GM21786 (cell line): ENCODE measurements at regions not wholly inside any gene's neighbourhood (a gene's known extent, or its start where the extent isn't known, plus 50 kb on each side); places are given as distances from the start of the nearest gene placed in this dataset.

Experiments used
- ATAC-seq: cut with Tn5 transposase; IDR thresholded peaks from one replicate; pipeline ENCODE4 v1.9.1; 2021; ENCODE audit not compliant: unreplicated experiment

DNA sequence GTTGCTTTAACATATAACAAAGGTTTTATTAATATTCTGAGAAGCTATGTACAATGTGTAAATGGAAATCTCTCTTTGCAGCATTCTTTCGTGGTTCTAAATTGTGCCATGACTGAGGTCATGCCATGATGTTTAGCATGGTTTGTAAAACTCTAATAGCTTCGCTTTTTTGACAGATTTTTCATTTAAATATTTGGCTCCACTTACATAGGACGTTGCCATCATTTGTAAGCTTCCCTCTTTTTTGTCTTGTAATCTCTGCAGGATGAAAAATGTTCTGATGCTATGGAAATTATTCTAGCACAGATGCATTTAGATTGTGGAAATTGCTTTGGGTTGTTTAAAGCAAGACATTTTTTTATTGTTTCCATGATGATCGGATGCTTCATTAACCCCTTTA lies 1054.8 kb downstream of the MAT2B start:
- no peak for ATAC-seq

DNA sequence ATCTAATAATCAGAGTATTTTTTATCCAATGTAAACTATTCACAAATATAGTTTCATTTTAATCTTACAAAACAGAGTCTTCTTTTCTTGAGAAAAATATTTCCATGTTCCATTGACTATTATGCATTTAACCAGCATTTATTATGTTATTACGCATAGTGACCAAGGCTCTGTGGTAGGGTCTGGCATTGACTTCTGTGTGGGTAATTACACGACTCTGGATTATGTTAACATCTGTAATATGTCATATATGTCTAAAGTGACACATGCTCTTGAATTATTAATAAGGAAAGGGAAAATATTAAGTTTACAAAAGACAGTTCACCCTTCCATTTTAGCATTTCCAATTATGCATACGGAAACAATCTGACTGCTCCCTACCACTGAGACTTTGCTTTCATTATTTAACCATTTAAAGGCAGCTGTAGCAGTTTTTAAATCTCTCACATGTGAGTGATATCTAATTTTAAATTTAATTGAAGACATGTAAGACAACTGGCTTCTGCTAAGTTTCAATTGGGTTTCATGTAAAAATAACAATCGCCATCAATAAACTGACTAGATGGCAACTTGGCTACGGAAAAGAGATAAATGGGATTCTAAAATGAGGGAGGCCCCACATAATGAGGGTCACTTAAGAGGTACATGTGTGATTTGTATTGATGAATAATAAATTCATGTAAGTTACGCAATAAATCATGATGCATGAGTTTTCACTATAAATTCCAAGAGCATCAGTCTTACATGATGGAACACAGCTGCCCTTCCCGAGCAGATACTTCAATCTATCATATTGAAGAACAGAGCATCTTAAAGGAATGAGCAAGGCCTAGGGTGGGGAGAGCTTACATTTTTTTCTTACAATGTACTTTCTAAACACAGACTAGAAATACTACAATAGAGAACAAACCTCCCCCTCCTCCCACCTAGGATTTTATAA lies 1056.8 kb downstream of the MAT2B start:
- ATAC-seq, result no peak

DNA sequence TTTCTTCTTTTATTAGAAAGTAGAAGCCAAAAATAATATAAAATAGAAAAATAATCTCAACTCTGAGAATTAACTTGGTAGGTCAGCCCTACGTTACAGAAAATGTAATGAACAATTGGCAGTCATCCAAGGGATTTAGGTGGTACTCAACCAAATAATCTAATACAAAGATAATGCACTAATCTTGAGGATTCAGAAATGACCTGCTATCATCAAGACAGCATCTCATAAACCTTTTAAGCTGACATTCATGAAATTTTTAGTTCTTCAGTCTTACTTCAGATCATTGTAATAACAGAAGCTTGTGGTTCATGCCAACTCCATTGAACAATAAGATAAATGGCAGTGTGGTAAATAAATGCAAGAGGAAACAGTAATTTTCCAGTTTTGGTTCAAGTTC lies 1058.0 kb downstream of the MAT2B start:
- no peak for ATAC-seq

DNA sequence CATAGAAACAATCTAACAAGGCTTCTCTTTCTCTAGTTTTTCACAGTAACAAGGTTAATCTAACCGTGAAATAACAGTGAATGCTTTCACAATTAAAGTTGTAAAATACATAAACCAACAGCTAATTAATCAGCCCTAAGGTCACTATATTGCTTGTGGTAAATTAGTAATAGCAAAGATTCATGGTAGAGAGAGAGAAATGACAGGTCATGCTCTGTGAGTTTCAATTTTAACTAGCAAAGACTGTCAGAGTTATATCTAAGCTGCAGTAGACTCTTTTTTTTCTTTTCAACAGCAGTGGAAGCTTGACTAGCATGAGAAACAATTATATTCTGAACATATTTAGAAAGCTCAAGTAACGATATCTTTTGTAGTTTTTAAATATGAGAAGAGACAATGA lies 1068.0 kb downstream of the MAT2B start:
- no peak for ATAC-seq

DNA sequence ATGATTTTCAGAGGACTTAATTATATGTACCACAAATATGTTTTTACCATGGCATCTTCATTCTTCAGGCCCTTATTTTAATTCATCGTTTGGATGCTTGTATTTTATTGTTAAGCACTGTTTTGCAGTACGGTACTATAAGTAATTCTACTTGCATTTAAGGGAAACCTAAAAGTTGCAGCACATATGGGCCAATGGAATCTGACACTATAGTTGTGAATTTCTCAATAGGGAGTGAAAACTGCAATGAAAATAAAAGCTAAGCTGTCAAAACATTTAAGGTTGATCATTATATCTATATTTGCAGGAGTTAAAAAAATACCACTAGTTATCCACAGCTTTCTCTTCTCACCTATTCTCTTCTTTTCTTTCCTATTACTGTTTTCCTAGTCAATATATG lies 1071.8 kb downstream of the MAT2B start:
- ATAC-seq, result no peak

DNA sequence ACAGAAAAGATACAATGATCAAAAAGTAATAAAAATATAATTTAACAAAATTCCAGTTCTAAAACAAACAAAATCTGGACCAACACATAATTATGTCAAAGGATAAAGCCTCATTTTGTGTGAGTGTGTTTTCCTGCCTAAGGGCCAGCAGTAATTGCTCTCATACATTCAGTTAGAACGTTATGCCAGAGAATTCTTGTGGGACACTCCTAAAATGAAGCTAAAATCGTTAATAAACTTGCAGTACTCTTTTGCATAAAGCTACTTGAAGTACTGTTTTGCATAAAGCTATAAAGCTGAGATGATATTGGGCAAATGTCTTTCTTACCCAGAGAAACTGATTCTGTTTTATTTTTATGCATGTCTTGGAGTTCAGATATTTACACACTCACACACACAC lies 1072.3 kb downstream of the MAT2B start:
- no peak for ATAC-seq

DNA sequence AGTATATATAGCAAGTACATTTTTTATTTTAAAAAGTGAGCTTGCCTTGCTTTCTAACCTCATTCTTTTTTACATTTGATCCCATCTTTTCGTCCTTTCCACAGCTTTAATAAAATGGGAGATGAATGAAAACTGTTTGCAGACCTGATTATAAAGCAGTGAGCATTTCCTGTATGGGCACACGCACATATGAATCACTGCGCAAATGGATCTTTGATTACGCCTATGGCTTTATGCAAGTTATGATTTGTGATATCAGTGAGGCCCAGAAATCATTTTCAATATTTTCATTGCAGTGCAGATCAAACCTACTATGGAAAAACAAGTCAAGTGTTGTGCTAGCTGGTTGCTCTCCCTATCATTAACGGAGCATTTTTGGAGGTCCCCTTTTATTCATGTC lies 1073.0 kb downstream of the MAT2B start:
- ATAC-seq, result no peak

DNA sequence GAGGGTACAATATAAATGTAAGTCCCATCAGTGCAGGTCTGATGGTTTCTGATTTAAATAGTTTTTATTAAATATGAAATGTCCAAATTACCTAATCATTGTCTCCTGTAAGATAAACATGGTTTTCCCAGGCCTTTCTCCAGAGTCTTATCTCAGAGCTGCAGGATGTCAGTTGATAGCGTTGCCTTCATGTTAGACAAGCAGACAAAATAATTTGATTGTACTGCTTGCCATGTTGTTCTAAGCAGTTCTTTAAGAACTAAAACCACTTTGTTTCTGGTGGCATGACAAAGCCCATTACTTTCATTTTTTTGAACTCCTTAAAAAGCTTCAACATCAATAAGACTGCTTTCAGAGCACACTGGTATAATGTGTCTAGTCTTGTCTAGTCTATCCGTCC lies 1073.5 kb downstream of the MAT2B start:
- no peak for ATAC-seq

DNA sequence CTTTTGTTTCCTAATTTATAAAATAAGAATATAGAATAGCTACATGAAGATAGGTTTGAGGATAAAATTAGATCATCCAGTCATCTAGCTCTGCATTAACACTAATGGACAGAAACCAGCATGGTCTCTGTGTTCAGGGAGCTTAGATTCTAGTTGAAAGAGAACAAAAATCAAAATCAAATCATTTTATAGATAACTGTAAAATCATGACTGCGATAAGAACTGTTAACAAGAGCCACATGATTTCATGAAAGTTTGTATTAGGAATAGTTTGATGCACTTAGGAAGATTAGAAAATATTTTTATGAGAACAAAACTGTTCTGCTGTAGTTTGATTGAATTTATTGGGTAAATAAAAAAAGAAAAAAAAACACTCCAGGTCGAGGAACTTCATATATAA lies 1074.7 kb downstream of the MAT2B start:
- no peak for ATAC-seq

DNA sequence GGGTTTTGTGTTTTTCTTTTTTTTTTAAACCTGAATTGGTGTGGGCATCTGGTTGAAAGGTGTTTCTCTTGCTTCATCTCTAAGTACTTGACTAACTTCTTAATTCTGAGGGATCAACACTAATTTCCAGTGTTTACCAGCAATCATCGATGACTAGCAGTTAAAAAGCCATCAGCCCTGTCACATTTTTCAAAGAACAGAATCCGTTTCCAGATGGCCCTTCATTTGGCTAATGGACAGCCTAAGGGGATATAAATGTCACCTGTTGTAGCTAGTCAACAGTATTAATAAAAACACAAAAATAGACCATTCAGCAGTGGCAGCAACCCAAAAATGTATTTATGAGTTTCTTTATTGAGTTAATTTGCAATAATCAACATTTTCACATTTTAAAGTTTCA lies 1076.5 kb downstream of the MAT2B start:
- no peak for ATAC-seq

DNA sequence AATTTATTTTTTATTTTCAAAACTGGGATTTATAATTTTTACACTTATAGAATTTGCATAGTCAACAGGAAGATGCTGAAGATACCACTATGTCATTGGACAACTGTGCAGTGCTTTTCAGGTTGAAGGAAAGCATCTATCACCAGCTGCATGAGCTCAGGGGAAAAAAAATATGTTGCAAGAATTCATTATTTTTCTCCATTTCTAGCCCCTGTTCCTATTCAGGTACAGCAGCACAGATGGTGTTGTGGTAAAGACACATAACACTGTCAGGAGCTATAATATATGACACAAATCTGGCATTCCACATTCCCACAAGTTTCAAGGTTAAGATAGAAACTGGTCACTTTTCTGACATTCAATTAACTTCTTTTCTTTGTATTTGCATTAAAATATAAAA lies 1088.6 kb downstream of the MAT2B start:
- ATAC-seq, result no peak

DNA sequence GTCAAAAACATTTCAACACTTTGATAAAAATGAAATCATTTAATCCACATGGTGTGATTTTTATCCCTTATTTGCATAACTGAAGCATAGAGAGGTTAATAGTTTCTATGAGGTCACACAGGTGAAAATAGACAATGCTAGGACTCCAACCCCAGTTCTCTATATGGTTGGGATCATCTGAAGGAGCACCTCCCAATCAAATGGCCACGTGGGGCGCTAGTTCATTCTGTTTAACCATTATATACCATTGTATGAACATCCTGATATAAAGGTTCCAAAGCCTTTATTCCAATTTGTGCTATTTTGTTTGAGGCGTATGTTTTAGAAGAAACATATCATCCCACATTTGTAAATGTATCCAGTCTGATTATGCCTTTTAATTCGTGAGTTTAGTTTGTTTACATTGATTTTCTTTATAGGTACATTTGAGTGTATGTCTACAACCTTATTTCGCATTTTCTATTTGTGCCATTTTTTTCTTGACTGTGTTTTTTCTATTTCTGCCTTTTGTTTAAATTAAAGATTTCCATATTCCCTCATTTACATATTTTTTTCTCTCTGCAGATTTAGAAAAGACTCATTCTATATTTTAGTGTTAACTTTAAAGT lies 1092.0 kb downstream of the MAT2B start:
- ATAC-seq, result peak; percentile 81

DNA sequence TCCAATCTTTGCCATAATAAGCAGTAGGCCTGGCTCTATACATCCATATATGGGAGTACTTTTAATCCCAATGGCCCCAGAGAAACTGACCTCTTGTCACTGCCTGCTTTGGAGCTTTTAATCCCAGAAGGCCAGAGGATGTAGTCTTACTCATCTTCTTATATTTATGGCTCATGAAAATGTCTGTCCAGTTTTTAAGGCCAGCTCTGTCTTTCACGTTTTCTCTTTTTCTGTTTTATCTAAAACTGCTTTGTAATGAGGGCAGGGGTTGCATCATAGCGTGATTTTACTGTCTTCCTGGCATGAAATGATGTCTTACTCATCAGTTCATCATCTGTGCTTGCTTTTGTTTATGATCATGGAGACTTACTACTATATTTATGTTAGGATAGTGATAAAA lies 1094.9 kb downstream of the MAT2B start:
- ATAC-seq, result no peak

DNA sequence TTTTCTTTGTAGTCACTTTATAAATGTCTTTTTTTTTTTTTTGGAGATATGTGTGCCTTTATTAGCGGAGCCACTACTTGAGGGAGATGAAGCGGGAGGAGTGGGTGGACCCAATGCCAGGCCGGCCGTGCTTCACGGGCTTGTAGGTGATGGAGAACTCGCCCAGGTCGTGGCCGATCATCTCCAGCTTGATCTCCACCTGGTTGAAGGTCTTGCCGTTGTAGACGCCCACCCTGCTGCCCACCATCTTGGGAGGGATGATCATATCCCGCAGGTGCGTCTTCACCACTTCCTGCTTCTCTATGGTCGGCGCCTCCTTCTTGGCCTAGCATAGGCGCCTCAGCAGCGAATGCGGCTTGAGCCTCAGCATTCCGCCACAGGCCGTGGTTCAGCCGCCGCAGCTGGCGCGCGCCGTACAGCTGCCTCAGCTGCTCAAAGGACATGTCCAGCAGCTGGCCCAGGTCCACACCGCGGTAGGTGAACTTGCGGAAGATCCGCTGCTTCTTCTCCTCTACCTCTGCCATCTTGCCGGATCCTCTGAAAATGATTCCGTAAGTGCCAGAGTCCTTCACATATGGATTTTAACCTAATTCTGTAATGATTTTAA lies 1095.6 kb downstream of the MAT2B start:
- ATAC-seq, result no peak

DNA sequence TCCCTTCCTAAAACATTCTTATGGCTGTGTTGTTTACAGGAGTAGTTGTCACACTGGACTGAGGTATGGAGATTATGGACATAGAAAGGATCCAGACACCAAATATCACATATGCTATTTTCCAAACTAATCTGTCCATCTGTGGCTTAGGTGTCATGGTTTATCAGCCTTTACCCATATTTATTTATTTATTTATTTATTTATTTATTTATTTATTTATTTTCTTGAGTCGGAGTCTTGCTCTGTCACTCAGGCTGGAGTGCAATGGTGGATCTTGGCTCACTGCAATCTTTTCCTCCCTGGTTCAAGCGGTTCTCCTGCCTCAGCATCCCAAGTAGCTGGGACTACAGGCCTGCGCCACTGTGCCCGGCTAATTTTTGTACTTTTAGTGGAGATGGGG lies 1103.1 kb downstream of the MAT2B start:
- ATAC-seq, result no peak

DNA sequence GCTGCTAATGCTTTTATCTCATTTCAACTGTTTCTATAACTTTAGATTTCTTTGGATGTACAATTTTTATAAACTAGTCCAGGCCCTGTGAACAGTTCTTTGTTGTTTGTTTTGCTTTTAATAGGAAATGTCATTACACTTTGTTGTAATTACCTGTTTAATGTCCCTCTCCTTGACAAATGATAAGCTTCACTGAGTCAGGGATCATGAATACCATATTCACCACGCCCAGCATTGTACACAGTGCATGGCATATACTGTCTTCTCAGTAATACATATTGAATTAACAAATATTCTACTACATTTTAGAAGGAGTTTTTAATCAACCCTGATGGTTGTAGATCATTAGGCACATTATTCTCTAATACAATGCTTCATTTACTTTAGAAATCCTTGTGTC lies 1105.0 kb downstream of the MAT2B start:
- no peak for ATAC-seq

DNA sequence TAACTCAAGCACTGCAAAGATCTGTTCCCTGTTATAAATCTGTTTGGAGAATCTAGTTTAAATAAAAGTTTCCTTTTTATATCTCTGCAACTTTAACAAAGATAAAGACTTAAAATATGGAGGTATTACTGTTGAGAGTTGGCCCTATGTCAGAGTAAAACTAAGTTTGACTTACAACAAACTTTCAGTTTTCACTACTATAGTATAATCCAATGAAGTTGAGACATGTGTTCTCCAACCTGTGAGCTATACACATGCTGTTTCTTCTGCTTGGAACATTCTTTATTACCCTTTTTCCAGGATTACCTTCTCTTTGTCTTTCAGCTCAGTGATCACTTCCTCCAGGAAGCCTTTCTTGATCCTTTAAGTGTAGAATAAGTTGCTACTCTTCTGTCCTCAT lies 1109.3 kb downstream of the MAT2B start:
- ATAC-seq, result no peak

DNA sequence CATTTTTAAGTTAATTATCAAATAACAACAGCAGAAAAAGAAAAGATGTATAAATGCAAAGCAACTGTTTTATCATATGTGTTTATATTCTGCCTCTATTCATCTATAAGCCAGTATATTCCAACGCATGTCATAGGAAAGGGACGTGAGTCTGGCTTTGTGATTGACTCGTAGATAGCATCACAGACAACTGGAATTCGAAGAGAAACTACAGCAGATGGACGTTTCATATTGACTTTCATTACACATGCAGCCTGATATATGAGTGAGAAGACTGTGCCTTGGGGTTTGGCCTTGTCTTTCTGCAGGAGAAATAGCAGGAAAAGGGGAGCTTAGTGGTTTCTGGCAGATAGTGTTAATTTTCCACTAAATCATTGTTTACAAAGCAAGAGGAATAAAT lies 1111.9 kb downstream of the MAT2B start:
- ATAC-seq, result no peak

DNA sequence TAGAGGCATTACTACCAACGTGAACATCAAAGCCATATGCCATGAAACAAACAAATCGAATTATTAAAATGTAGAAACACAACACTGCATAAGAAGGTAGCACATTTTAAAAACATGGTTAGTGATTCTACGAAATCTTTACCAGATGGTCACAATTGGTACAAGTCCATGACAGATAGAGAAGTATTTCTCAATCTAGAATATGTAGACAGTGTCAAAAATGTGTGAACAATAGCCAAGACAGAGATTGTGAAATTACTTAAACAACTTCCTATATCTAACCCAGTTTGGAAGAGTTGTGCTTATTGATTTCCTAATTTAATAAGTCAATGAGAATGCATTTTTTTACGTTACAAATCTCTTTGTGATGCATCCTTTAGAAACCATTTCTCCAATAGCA lies 1121.6 kb downstream of the MAT2B start:
- no peak for ATAC-seq

DNA sequence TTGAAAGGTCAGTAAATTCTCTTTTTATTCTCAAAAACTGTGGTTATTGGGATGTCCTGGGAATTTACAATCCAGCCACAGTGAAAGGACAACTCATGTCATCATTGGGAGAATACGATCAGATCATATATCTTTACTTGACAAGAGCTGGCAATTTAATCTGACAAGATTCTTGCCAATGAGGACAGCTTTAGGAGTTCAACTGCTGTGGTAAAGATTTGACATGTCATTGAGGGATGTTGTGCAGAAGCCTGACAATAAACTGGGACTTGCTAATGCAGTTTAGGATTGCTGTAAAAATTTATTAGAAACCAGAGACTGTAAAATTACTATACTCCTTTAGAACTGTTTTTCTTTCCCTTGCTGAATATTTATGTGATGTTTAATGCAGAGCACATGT lies 1131.0 kb downstream of the MAT2B start:
- ATAC-seq, result no peak

DNA sequence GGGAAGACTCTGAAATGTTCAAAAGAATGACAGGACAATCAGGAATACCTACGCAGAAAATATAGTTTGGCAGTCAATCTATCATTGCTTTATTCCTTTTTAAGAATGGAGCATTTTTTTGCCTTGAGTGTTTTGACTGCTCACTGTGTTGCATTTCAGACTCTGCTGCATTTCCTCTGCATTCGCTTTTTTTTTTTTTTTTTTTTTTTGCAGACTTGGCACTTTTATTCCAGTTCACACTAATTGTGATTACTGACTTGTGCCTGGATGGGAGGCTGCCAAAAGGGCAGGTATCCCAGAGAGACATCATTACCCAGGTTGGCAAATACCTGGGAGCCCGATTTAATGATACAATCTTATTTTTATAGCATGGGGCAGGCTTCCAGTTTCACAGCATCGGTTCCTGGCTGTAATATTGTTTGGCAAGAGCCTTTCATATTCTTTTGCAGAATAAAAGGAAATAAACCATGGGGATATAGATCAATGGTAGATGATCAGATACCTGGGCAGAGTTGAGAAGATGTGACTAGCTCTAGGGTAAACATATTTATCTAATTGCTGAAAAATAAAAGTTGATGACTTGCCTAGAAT lies 1132.6 kb downstream of the MAT2B start:
- no peak for ATAC-seq

DNA sequence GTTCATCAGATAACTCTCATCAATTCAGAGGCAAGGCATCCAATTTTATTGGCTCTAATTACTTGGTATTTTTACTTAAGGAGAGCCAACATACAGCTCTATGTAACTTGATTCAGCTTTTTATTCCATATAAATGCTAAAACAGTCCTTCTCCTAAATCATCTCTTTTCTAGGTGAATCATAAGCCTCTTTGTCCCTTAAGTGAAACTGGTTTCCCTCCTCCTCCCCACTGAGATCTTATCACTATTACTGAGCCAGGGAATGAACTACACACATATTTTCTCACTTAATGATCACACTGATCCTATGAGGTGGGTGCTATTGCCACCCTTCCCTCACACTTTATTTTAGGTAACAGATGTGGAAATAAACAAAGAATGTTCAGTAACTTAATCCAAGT lies 1143.8 kb downstream of the MAT2B start:
- no peak for ATAC-seq
